A673 (cell line): ENCODE measurements at regions not wholly inside any gene's neighbourhood (a gene's known extent, or its start where the extent isn't known, plus 50 kb on each side); places are given as distances from the start of the nearest gene placed in this dataset.

Experiments
- EZH2 ChIP-seq: fragments of 200-600 bp; sonication (generic); IDR thresholded peaks from 2 replicates; pipeline ENCODE4 v1.6.1; 2017; ENCODE audit warnings: borderline replicate concordance, low read depth, mild to moderate bottlenecking, mixed read lengths, antibody characterized with exemption, low read length; ENCODE audit not compliant: poor library complexity, severe bottlenecking
- TF ChIP-seq, protein P1 (sequence below): fragments of 300-800, 200-600 bp; sonication (generic); conservative IDR thresholded peaks from 2 replicates; pipeline ENCODE4 v1.5.1; 2017; ENCODE audit warnings: low read depth, mild to moderate bottlenecking, antibody characterized with exemption, low read length, moderate library complexity, mixed read lengths

GRCh38 chr5:8347984-8348383 is 479.0 kb downstream of the MTRR start:
- TF ChIP-seq, protein P1, sequence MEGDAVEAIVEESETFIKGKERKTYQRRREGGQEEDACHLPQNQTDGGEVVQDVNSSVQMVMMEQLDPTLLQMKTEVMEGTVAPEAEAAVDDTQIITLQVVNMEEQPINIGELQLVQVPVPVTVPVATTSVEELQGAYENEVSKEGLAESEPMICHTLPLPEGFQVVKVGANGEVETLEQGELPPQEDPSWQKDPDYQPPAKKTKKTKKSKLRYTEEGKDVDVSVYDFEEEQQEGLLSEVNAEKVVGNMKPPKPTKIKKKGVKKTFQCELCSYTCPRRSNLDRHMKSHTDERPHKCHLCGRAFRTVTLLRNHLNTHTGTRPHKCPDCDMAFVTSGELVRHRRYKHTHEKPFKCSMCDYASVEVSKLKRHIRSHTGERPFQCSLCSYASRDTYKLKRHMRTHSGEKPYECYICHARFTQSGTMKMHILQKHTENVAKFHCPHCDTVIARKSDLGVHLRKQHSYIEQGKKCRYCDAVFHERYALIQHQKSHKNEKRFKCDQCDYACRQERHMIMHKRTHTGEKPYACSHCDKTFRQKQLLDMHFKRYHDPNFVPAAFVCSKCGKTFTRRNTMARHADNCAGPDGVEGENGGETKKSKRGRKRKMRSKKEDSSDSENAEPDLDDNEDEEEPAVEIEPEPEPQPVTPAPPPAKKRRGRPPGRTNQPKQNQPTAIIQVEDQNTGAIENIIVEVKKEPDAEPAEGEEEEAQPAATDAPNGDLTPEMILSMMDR, result no peak
- no peak for TF ChIP-seq EZH2
